ENCODE measurements at regions not wholly inside any gene's neighbourhood (a gene's known extent, or its start where the extent isn't known, plus 50 kb on each side); places are given as distances from the start of the nearest gene placed in this dataset.

DNA sequence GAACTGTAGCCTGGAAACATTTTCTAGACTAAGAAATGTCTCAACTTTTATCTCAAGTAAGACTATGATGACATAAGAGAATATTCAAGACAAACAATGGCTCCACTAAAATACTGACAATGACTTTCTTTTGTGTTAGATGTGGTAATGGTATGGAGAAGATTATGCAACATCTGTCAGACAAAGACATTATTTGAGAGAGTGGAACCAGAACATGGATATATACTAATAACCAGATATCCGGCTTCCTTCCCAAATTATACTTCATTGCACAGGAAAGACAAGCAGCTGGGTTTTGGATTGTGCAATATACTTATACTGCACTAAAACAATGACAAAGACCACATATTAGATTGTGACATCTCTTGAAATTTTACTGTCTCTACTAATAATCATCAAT is 290.8 kb upstream of the GIMD1 start:
- H3K36me3 ChIP-seq (ENCODE audit: control insufficient read depth, insufficient read depth, low read length) = no peaks in the 10 kb centered on the region
- Mint-ChIP-seq H3K27ac (no peak overlapping the region), H3K27me3 (ENCODE audit: insufficient read depth) (peaks cover 43% of the 10 kb centered on the region), H3K4me1 (no peaks in the 10 kb centered on the region), H3K9me3 (no peaks in the 10 kb centered on the region), H3K4me3 (no peak overlapping the region), H3K36me3 (ENCODE audit: low read depth) (no peaks in the 10 kb centered on the region)
- no peak overlapping the region for H3K4me3 ChIP-seq (ENCODE audit: low read length)
- no peak for DNase-seq
- no peaks in the 10 kb centered on the region for H3K9me3 ChIP-seq (ENCODE audit: control insufficient read depth, low read length)
- H3K4me1 ChIP-seq (ENCODE audit: control insufficient read depth, insufficient read depth, low read length) = no peaks in the 10 kb centered on the region
- peaks cover 78% of the 10 kb centered on the region for H3K27me3 ChIP-seq (ENCODE audit: control insufficient read depth, insufficient read depth, low read length, poor library complexity, severe bottlenecking)
- H3K9ac ChIP-seq (ENCODE audit: extremely low read depth, low read length, poor library complexity, severe bottlenecking) = no peak overlapping the region
- 87% methylated on average over 1 of the region's 1 CpG; no CpG with 5 or more reads in 1 of the 2 experiments for WGBS, 2 experiments (ENCODE audit: insufficient coverage in 1 of 2, insufficient read length in 1 of 2)
- no peak overlapping the region for H3K27ac ChIP-seq (ENCODE audit: low read depth, low read length)
- TF ChIP-seq, protein P1, sequence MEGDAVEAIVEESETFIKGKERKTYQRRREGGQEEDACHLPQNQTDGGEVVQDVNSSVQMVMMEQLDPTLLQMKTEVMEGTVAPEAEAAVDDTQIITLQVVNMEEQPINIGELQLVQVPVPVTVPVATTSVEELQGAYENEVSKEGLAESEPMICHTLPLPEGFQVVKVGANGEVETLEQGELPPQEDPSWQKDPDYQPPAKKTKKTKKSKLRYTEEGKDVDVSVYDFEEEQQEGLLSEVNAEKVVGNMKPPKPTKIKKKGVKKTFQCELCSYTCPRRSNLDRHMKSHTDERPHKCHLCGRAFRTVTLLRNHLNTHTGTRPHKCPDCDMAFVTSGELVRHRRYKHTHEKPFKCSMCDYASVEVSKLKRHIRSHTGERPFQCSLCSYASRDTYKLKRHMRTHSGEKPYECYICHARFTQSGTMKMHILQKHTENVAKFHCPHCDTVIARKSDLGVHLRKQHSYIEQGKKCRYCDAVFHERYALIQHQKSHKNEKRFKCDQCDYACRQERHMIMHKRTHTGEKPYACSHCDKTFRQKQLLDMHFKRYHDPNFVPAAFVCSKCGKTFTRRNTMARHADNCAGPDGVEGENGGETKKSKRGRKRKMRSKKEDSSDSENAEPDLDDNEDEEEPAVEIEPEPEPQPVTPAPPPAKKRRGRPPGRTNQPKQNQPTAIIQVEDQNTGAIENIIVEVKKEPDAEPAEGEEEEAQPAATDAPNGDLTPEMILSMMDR (conservative IDR thresholded peaks at IDR 0.05) = no peak

DNA sequence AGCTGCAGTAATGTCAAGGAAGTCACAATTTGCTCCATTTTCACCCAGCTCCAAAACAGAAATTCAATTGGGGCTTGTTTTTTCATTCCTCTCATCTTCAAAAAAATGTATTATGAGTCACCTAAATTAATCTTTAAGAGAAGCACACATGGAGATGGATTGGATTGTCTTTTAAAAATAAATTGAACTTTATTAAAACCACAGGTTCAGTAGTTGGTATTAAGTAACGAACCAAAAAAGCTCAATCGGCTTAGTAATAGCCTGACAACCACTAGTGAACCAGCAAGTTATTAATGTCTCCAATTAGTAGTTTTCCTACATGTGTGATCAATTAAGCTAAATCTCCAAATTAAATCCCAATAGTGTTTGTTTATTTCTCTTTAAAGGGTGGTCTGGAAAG is 283.5 kb upstream of the GIMD1 start:
- H3K27me3 ChIP-seq (ENCODE audit: control insufficient read depth, insufficient read depth, low read length, poor library complexity, severe bottlenecking) = peaks cover 91% of the 10 kb centered on the region
- Mint-ChIP-seq H3K4me3 (no peak overlapping the region), H3K27ac (no peak overlapping the region), H3K36me3 (ENCODE audit: low read depth) (no peaks in the 10 kb centered on the region), H3K4me1 (peaks cover 2% of the 10 kb centered on the region), H3K27me3 (ENCODE audit: insufficient read depth) (peaks cover 85% of the 10 kb centered on the region), H3K9me3 (peaks cover 18% of the 10 kb centered on the region)
- no peak overlapping the region for H3K27ac ChIP-seq (ENCODE audit: low read depth, low read length)
- H3K36me3 ChIP-seq (ENCODE audit: control insufficient read depth, insufficient read depth, low read length) = no peaks in the 10 kb centered on the region
- 96 to 100% methylated on average over 1 to 2 of the region's 2 CpGs for WGBS, 2 experiments (ENCODE audit: insufficient coverage in 1 of 2, insufficient read length in 1 of 2)
- no peaks in the 10 kb centered on the region for H3K4me1 ChIP-seq (ENCODE audit: control insufficient read depth, insufficient read depth, low read length)
- DNase-seq = no peak
- peaks cover 18% of the 10 kb centered on the region for H3K9me3 ChIP-seq (ENCODE audit: control insufficient read depth, low read length)
- H3K4me3 ChIP-seq (ENCODE audit: low read length) = no peak overlapping the region
- no peak overlapping the region for H3K9ac ChIP-seq (ENCODE audit: extremely low read depth, low read length, poor library complexity, severe bottlenecking)
- TF ChIP-seq, protein P1 (conservative IDR thresholded peaks at IDR 0.05) = no peak

DNA sequence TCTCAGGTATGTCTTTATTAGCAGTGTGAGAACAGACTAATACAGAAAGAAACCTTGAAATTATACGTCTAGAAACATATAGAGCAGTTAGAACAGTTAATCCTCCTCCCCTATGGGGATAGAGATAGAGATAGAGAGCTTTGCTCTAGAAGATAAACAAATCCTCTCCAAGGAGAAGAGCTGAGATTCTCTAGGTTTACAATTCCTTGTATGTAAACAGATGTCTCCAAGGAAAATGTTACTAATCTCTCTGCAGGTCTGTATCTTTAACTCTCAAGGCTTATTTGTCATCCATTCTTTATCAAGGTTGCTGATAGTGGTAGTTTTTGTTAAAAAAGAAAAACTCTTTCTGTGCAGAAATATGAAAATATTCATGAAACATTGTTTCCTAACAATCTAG is 282.1 kb upstream of the GIMD1 start:
- no peaks in the 10 kb centered on the region for H3K4me1 ChIP-seq (ENCODE audit: control insufficient read depth, insufficient read depth, low read length)
- DNase-seq = no peak
- TF ChIP-seq, protein P1 (conservative IDR thresholded peaks at IDR 0.05) = no peak
- Mint-ChIP-seq H3K27ac (no peak overlapping the region), H3K4me3 (no peak overlapping the region), H3K27me3 (ENCODE audit: insufficient read depth) (peaks cover 86% of the 10 kb centered on the region), H3K4me1 (peaks cover 2% of the 10 kb centered on the region), H3K9me3 (peaks cover 18% of the 10 kb centered on the region), H3K36me3 (ENCODE audit: low read depth) (no peaks in the 10 kb centered on the region)
- H3K9ac ChIP-seq (ENCODE audit: extremely low read depth, low read length, poor library complexity, severe bottlenecking) = no peak overlapping the region
- no CpG with 5 or more reads among the region's 1 CpG for WGBS, 2 experiments (ENCODE audit: insufficient coverage in 1 of 2, insufficient read length in 1 of 2)
- H3K27ac ChIP-seq (ENCODE audit: low read depth, low read length) = no peak overlapping the region
- peaks cover 18% of the 10 kb centered on the region for H3K9me3 ChIP-seq (ENCODE audit: control insufficient read depth, low read length)
- H3K4me3 ChIP-seq (ENCODE audit: low read length) = no peak overlapping the region
- peaks cover 91% of the 10 kb centered on the region for H3K27me3 ChIP-seq (ENCODE audit: control insufficient read depth, insufficient read depth, low read length, poor library complexity, severe bottlenecking)
- H3K36me3 ChIP-seq (ENCODE audit: control insufficient read depth, insufficient read depth, low read length) = no peaks in the 10 kb centered on the region

Measured in endodermal cell (in vitro differentiated cells).